ENCODE measurements at regions not wholly inside any gene's neighbourhood (a gene's known extent, or its start where the extent isn't known, plus 50 kb on each side); places are given as distances from the start of the nearest gene placed in this dataset.

DNA sequence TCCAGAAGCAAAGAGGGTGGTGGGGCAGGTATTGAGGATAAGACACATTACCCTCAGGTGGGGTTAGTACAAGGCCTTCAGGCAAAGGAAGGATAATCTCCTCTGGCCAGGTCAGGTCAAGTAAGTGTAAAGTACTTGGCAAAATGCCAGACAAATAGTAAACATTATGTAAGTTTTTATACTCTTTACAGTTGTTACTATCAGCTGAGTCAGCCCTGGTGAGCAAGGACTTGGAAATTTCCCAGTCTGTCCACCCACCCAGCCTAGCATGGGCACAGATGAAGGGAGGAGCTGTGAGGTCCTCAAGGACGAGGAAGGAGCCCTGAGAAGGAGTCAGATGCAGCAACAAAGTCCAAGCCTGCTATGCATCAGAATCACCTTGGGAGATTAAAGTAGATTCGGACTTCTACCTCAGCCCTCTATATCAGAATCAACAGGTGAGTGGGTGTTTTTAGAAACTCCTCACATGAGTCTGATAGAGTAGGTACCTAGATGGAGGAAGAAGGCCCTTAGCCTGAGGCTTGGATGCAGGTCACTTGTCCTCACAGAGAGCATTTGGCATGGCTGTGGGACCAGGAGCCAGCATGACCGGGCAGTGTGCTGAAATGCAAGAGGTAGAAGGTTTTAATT is 50.2 kb upstream of the BARX1 start:
- TF ChIP-seq, protein P1, sequence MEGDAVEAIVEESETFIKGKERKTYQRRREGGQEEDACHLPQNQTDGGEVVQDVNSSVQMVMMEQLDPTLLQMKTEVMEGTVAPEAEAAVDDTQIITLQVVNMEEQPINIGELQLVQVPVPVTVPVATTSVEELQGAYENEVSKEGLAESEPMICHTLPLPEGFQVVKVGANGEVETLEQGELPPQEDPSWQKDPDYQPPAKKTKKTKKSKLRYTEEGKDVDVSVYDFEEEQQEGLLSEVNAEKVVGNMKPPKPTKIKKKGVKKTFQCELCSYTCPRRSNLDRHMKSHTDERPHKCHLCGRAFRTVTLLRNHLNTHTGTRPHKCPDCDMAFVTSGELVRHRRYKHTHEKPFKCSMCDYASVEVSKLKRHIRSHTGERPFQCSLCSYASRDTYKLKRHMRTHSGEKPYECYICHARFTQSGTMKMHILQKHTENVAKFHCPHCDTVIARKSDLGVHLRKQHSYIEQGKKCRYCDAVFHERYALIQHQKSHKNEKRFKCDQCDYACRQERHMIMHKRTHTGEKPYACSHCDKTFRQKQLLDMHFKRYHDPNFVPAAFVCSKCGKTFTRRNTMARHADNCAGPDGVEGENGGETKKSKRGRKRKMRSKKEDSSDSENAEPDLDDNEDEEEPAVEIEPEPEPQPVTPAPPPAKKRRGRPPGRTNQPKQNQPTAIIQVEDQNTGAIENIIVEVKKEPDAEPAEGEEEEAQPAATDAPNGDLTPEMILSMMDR (IDR thresholded peaks at IDR 0.05; ENCODE audit: low read depth, low read length, missing control alignments) = no peak
- no peak for DNase-seq (ENCODE audit: extremely low read depth, low read depth)
- H3K4me3 ChIP-seq (replicated peaks; ENCODE audit: low read depth, low read length) = no peak overlapping the region
